T47D (cell line): ENCODE measurements at regions not wholly inside any gene's neighbourhood (a gene's known extent, or its start where the extent isn't known, plus 50 kb on each side); places are given as distances from the start of the nearest gene placed in this dataset.

Experiments
- DNase-seq, 2 experiments: peaks; one replicate each; pipeline versions ENCODE4 v3.0.0 to v3.0.0-alpha.2; 2011 to 2012; ENCODE audit warnings: low read depth in 1 of 2, low spot score in 1 of 2
- JUND ChIP-seq: IDR thresholded peaks from 2 replicates; pipeline ENCODE4 v1.6.1; 2012; ENCODE audit warnings: low read depth
- in situ Hi-C: cut with HindIII; loops from 2 replicates; pipeline ENCODE4 v1.10.0; 2016; ENCODE audit warnings: low sequenced_read_pairs, low pct_unique_long_range_greater_than_20kb

DNA sequence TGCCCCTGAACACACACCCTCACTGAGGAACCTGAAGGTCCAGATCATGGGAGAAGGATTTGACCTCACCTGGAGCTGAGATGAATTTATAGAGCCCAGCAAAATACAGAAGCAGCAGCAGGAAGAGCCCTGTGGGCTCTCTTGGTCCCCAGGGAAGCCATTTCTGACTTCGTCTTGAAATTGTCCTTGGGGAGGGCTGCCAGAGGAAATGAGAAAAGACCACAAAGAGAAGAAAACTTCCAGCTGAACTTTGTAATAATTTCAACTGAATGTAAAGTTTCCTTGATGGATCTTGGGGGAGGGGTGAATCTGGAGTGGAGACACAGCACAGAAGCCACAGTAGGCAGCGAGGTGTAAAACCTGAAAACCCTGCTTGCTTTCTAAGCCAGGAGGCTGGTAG lies 500.9 kb upstream of the NXPH2 start:
- in situ Hi-C loops, result no loop called here
- TF ChIP-seq JUND, result no peak
- DNase-seq, result peak in 1 of 2 experiments; percentile 10

DNA sequence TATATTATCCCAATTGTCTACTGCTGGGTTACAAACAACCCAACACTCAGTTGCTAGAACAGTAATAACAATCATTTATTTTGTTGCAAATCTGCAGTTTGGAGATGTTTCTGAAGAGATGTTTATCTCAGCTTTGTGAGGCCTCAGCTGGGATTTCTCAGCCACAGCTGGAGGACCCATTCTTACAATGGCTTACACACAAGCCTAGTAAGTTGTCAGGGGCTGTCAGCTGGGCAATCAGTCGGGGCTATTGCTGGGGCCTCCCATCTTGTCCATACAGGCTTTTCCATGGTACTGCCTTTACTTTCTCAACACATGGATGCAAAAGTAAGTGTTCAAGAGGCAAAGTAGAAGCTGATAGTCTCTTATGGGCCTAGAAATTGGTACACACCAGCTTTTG lies 491.7 kb upstream of the NXPH2 start:
- in situ Hi-C loops, result no loop called here
- no peak for TF ChIP-seq JUND
- no peak for DNase-seq

DNA sequence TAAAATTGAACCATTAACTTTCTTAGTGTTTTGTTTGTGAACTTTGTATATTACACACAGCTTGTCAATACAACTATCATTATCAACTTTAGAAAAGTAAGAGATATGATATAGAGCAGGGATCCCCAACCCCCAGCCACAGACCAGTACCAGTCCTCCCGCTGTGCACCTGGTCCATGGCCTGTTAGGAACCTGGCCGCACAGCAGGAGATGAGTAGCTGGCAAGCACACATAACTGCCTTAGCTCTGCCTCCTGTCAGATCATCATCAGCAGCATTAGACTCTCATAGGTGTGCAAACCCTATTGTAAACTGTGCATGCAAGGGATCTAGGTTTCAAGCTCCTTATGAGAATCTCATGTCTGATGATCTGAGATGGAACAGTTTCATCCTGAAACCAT lies 491.0 kb upstream of the NXPH2 start:
- DNase-seq, result no peak
- in situ Hi-C loops, result no loop called here
- no peak for TF ChIP-seq JUND

DNA sequence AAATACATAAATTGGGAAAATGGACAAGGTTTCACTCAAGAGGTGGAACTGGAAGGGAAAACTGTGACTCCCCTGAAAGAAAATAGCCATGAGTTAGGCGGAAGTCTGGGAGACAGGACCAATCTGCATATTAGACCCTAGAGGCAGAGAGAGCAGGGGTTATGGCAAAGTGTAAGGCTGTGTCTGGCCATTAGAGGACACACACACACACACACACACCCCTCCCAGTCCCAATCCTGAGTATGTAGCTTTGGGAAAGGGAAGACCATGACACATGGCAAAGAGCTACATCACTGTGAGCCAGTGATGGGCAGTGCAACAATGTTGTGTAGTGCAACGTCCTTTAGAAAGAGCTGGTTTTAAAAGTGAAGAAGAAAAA lies 479.9 kb upstream of the NXPH2 start:
- no peak for DNase-seq

DNA sequence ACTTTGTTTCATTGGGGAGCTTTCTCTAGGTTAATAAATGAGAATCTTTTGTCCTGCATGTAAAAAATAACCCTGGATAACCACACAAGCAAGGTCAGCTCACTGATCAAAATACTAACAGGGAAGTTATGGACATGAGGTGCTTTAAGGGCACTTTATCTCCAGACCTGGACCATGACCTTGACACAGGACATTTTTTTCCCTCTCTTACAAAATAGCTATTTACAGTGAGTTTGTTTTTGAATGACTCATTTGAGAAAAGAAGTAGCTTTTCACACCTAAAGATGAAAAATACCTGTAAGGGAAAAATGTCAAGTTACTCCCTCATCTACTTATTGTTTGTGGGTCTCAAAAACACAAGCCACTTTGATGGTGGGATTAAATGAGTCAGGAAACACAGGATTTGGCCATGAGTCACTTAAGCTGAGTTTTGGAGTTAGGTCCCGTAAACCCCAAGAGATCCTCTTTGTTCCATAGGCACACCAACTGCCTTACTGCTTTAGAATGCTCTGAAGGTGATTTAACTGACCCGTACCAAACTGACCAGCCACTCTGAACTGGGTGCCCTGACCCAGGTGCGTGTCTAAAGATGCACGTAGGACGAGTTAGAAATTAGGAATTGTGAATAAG lies 479.3 kb upstream of the NXPH2 start:
- TF ChIP-seq JUND, result no peak
- no peak for DNase-seq
- in situ Hi-C loops, result no loop called here

More for the DNA sequence above, 479.9 kb upstream of the NXPH2 start:
- in situ Hi-C loops, result no loop called here
- no peak for TF ChIP-seq JUND

DNA sequence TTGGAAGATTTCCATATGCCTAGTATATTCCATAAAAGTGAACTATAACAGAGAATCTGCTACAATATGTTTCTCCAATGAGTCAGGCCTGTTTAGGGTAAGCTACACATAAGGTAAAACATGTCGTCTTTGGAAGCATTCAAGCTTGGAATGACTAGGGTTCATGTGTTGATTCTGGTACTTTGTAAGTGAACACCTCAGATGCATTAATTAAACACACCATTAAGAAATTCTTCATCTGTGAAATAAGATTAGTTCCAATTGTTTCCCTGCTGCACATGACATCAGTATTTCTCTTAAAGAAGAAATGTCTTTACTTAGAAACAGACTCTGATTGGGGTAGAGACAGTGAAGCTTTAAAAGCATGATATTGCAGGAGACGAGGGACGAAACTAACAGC lies 461.1 kb upstream of the NXPH2 start:
- DNase-seq, result no peak
- no peak for TF ChIP-seq JUND
- in situ Hi-C loops, result no loop called here

DNA sequence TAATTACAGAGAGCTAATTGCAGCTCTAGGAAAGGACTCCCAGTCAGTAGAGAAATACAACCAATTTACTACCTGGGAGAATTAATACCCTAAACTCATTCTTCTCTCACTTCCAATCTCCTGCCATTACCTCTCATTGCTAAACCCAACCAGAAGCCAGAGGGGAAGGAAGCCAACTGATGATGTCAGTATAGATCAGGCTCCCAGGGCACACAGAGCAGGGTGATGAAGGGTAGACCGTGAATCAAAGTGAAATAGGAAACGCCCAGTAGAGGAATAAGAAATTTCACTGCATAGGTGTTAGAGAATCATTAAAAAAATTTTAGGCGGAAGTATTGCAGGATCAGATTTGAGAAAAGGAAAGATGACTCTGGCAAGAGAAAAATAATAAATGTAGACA lies 456.8 kb upstream of the NXPH2 start:
- no peak for TF ChIP-seq JUND

DNA sequence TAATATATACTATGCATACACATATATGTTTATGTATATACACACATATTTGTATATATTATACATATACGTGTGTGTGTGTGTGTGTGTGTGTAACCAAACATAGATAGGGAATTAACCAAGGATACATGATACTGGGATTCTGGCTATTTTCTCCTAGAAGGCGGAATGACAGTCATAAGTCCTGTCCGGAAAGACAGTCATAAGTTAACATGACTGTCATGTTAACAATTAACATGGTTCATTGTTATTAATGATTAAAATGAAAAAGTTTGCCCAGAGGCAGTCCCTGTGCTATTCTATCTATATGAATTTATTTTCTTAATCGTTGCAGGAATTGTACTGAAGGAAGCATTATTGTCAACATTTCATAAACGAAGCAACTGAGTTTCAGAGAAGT lies 450.7 kb upstream of the NXPH2 start:
- in situ Hi-C loops, result no loop called here
- DNase-seq, result no peak
- TF ChIP-seq JUND, result no peak

More for the DNA sequence above, 456.8 kb upstream of the NXPH2 start:
- no peak for DNase-seq
- in situ Hi-C loops, result no loop called here

DNA sequence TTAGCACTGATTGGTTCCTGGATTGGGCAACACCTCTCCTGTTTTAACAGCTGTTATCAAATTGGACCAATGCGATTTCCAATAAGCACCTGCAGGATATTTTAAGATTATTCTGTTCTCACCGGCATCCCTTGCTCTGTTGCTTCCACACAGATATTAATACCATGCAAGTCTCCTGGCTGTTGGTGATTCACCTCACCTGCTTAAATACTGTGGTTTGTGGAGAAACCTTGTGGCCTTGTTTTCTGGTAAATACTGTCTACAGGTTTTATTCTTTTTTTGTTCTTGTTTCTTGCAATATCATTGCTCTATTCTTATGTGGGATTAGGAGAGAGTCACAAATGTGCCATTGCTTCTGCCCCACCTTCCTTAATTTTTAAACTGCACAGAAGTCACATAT lies 448.1 kb upstream of the NXPH2 start:
- DNase-seq, result no peak
- TF ChIP-seq JUND, result no peak
- in situ Hi-C loops, result no loop called here

DNA sequence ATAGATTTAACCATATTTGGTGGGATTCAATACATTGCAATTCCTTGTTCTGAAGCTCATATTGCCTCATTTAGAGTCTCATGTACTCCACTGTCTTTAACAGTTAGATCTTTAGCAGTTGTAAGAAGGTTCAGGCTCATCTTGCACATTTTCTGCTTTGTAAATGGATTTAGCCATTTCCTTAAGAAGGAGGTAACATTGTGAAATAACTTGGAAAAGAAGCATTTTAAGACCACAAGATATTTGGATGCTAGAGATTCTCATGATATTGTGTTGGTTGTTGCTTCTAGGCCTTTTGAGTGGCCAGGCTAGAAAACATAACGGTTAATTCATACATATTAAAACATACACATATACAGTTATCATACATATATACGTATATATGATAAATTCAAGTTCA lies 445.8 kb upstream of the NXPH2 start:
- DNase-seq, result no peak
- no peak for TF ChIP-seq JUND
- in situ Hi-C loops, result no loop called here

DNA sequence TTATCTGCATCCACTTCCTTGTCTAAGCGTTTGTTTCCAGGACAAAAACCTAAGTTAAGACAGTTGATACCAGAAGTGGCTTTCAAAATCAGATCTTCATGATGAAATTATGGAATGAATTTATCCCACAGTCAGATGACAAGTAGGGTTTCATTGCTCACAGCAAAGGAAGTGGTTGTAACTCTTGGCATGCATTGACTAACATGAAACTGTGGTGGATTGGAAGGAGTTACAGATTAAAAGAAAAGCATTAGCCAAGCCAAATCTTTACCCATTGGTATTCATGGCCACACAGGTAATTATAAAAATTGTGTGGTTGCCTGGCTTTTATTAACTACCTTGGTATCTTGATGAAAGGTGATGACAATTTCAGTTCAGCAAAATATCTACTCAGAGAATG lies 438.0 kb upstream of the NXPH2 start:
- in situ Hi-C loops, result no loop called here
- no peak for DNase-seq
- TF ChIP-seq JUND, result no peak

DNA sequence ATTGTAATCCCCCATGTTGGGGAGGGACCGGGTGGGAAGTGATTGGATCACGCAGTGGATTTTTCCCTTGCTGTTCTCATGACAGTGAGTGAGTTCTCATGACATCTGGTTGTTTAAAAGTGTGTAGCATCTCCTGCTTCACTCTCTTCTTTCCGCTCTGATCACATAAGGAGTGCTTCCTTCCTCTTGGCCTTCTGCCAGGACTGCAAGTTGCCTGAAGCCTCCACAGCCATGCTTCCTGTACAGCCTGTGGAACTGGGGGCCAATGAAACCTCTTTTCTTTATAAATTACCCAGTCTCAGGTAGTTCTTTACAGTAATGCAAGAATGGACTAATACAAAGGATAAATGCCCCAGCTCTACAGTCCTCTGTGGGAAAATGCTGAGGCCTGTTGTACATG lies 437.5 kb upstream of the NXPH2 start:
- DNase-seq, result no peak
- in situ Hi-C loops, result no loop called here
- TF ChIP-seq JUND, result no peak

DNA sequence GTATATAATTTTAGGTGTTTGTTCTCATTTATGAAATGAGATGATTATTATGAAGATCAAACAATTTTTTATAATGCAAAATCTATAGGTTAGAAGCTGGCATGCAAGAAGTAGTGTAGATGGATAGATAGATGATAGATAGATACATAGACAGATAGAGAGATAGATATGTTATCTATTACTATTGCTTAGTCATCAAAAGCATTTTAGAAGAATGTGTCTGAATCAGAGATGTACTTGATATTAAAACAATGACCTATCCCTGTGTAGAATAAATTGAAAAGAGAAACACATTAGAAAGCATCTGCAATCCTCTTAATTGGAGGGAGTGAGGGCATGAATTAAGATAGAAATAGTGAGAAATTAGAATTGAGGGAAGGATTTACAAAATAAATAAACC lies 436.2 kb upstream of the NXPH2 start:
- in situ Hi-C loops, result no loop called here
- DNase-seq, result no peak
- no peak for TF ChIP-seq JUND

DNA sequence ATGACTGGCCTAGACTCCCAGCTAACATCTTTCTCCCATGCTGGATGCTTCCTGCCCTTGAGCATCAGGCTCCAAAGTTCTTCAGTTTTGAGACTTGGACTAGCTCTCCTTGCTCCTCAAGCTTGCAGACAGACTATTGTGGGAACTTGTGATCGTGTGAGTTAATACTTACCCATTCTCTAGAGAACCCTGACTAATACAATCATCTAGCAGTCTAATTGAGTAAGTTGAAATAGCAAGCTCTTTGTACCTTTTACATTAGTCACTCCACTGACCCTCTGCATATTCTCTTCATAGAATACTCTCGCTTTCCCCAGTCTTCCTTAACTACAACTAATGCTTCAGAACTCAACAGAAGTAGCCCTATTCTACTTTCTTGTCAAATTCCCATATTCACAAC lies 434.6 kb upstream of the NXPH2 start:
- in situ Hi-C loops, result no loop called here
- no peak for DNase-seq
- TF ChIP-seq JUND, result no peak
